HuH-7.5 (cell line): ENCODE measurements at regions not wholly inside any gene's neighbourhood (a gene's known extent, or its start where the extent isn't known, plus 50 kb on each side); places are given as distances from the start of the nearest gene placed in this dataset.
"Not testable (repeated sequence)": the region's sequence is repeated elsewhere in the genome, so short reads cannot be mapped to it uniquely, and the experiment has no call there.

ENCODE experiments used
- DNase-seq: peaks from one replicate; pipeline ENCODE4 v3.0.0; 2011; ENCODE audit warnings: low spot score

- DNase-seq = no peak
These were observed 61.8 kb downstream of the SDR9C7 start for GRCh38 chr12:56872366-56872765.

GRCh38 chr12:56867216-56867615 is 67.0 kb downstream of the SDR9C7 start:
- DNase-seq = no peak

- no peak for DNase-seq
These were observed 67.7 kb downstream of the SDR9C7 start for GRCh38 chr12:56866493-56866892.

- no peak for DNase-seq
These were observed 69.9 kb downstream of the SDR9C7 start for GRCh38 chr12:56864318-56864717.

GRCh38 chr12:56863789-56864188 is 70.4 kb downstream of the SDR9C7 start:
- no peak for DNase-seq

GRCh38 chr12:56862264-56862663 is 71.9 kb downstream of the SDR9C7 start:
- no peak for DNase-seq

GRCh38 chr12:56853392-56853978 is 80.7 kb downstream of the SDR9C7 start:
- not testable (repeated sequence) for DNase-seq

GRCh38 chr12:56851462-56851861 is 82.7 kb downstream of the SDR9C7 start:
- no peak for DNase-seq

GRCh38 chr12:56840922-56841321 is 77.8 kb downstream of the HSD17B6 start:
- DNase-seq = no peak

- peak; percentile 29 for DNase-seq
These were observed 76.8 kb downstream of the HSD17B6 start for GRCh38 chr12:56839915-56840325.

- DNase-seq = no peak
These were observed 76.3 kb downstream of the HSD17B6 start for GRCh38 chr12:56839489-56839848.

- no peak for DNase-seq
These were observed 75.7 kb downstream of the HSD17B6 start for GRCh38 chr12:56838621-56839488.
